K562 (cell line): ENCODE measurements at regions not wholly inside any gene's neighbourhood (a gene's known extent, or its start where the extent isn't known, plus 50 kb on each side); places are given as distances from the start of the nearest gene placed in this dataset.

Source experiments
- ATAC-seq: fragments of 200-7000 bp; cut with Tn5 transposase; 3 replicates; pipeline ENCODE4 v1.9.1; 2020; ENCODE audit warnings: moderate library complexity
- BruUV-seq: library from RNA; stranded (reverse); fragments of 400-500 nt; replicated peaks from 2 replicates; lab custom pipeline; 2021; lab: Mats Ljungman, UMichigan
- CTCF ChIA-PET: fragments of 300-600 bp; formaldehyde crosslinking; extraction: SDS; loops from one replicate; lab custom pipeline; 2021; ENCODE audit warnings: low intra/inter-chr PET ratio; lab: Yijun Ruan, JAX
- POLR2A ChIA-PET: fragments of 300-600, 350-650 bp; sonication (Branson Sonifier 250); formaldehyde crosslinking; extraction: SDS; loops from one replicate; lab custom pipeline; 2021; ENCODE audit warnings: antibody characterized with exemption, inconsistent platforms; lab: Yijun Ruan, JAX
- DNase-seq, 4 experiments: peaks; one replicate each; pipeline versions ENCODE4 v3.0.0 to v3.0.0-alpha.2; 2011 to 2018; ENCODE audit warnings: low spot score in 3 of 4, mixed read lengths in 3 of 4; ENCODE audit errors: extremely low read depth in 1 of 4
- FAIRE-seq: peaks from 2 replicates; lab custom pipeline; 2011; peaks lifted over from hg19 to GRCh38; lab: Jason Lieb, UNC
- H2AFZ ChIP-seq: 2 replicates; pipeline ENCODE4 v1.6.0; 2011; ENCODE audit warnings: low read depth, low read length, control low read depth, inconsistent platforms
- H3K27ac ChIP-seq: fragments of 200-600 bp; 3 replicates; pipeline ENCODE4 v1.8.0; 2011; ENCODE audit warnings: low read depth, mild to moderate bottlenecking, control low read depth, inconsistent platforms, low read length, moderate library complexity, mixed read lengths; ENCODE audit errors: extremely low read depth
- H3K27me3 ChIP-seq, 2 experiments: fragments of 300-600 bp in 1 of 2; 2 replicates in 1 of 2; 3 replicates in 1 of 2; pipeline versions ENCODE4 v1.6.0 to v1.8.0; 2011; ENCODE audit warnings: inconsistent platforms in 2 of 2, low read length in 2 of 2, mild to moderate bottlenecking in 1 of 2, mixed read lengths in 1 of 2, moderate library complexity in 1 of 2; ENCODE audit not compliant: control insufficient read depth in 2 of 2, insufficient read depth in 2 of 2
- H3K36me3 ChIP-seq: fragments of 300-600 bp; 3 replicates; pipeline ENCODE4 v1.8.0; 2011; ENCODE audit warnings: mild to moderate bottlenecking, low read length, inconsistent platforms; ENCODE audit not compliant: control insufficient read depth, insufficient read depth
- H3K4me1 ChIP-seq, 2 experiments: fragments of 200-600 bp in 1 of 2; replicated peaks in 1 of 2; 2 replicates in 1 of 2; 3 replicates in 1 of 2; pipeline versions ENCODE4 v1.5.1 to v1.8.0; 2011; ENCODE audit warnings: inconsistent platforms in 2 of 2, low read length in 2 of 2, mild to moderate bottlenecking in 1 of 2, mixed read lengths in 1 of 2, moderate library complexity in 1 of 2; ENCODE audit not compliant: control insufficient read depth in 2 of 2, insufficient read depth in 2 of 2
- H3K4me2 ChIP-seq: 2 replicates; pipeline ENCODE4 v1.6.1; 2011; ENCODE audit warnings: low read length, control low read depth, inconsistent platforms, mixed read lengths; ENCODE audit not compliant: insufficient read depth
- H3K4me3 ChIP-seq: fragments of 200-600 bp; sonication (generic), shearing (Covaris generic); 2 replicates; pipeline ENCODE4 v1.5.1; 2016; ENCODE audit warnings: control low read depth, inconsistent platforms
- H3K79me2 ChIP-seq: fragments of 200-600 bp; 3 replicates; pipeline ENCODE4 v1.8.0; 2011; ENCODE audit warnings: low read length, inconsistent platforms; ENCODE audit not compliant: control insufficient read depth, insufficient read depth
- H3K9ac ChIP-seq, 2 experiments: 2 replicates each; pipeline versions ENCODE4 v1.6.0 to v1.6.1; 2011; ENCODE audit warnings: low read depth in 2 of 2, low read length in 2 of 2, control low read depth in 1 of 2, inconsistent platforms in 1 of 2, mild to moderate bottlenecking in 1 of 2, mixed read lengths in 1 of 2; ENCODE audit not compliant: insufficient read depth in 1 of 2
- H3K9me1 ChIP-seq: one replicate; pipeline ENCODE4 v1.6.0; 2011; ENCODE audit warnings: inconsistent platforms, mild to moderate bottlenecking, low read length, moderate library complexity; ENCODE audit not compliant: control insufficient read depth, insufficient read depth
- H3K9me3 ChIP-seq: replicated peaks from 2 replicates; pipeline ENCODE4 v1.5.1; 2011; ENCODE audit warnings: low read depth, low read length, inconsistent platforms; ENCODE audit not compliant: control insufficient read depth, insufficient read depth
- H4K20me1 ChIP-seq: replicated peaks from 2 replicates; pipeline ENCODE4 v1.6.1; 2011; ENCODE audit warnings: low read length, inconsistent platforms, mixed read lengths; ENCODE audit not compliant: control insufficient read depth, insufficient read depth
- CBX1 ChIP-seq: sonication (generic); IDR thresholded peaks from 2 replicates; pipeline ENCODE4 v1.6.1; 2016; ENCODE audit warnings: antibody characterized with exemption, low read depth, mild to moderate bottlenecking
- CHD4 ChIP-seq: fragments of 200-600 bp; sonication (generic); IDR thresholded peaks from 3 replicates; pipeline ENCODE4 v1.6.1; 2012; ENCODE audit warnings: low read depth, mild to moderate bottlenecking, mixed read lengths, low read length, inconsistent platforms; ENCODE audit not compliant: insufficient read depth, insufficient replicate concordance, poor library complexity, severe bottlenecking
- HEY1 ChIP-seq: fragments of 250-450 bp; sonication (Bioruptor Pico); IDR thresholded peaks from 2 replicates; pipeline ENCODE4 v1.5.0; 2020; ENCODE audit warnings: mild to moderate bottlenecking, moderate library complexity, borderline replicate concordance
- KDM2B ChIP-seq: fragments of 250-450 bp; sonication (Bioruptor Pico); IDR thresholded peaks from 2 replicates; pipeline ENCODE4 v1.8.0; 2021; ENCODE audit warnings: mild to moderate bottlenecking, moderate library complexity
- KDM4B ChIP-seq, 2 experiments: fragments of 450-650 bp in 1 of 2; sonication (generic) in 1 of 2; IDR thresholded peaks; 2 replicates each; pipeline ENCODE4 v1.6.1; 2016 to 2017; ENCODE audit warnings: borderline replicate concordance in 2 of 2, antibody characterized with exemption in 1 of 2, low read depth in 1 of 2, mild to moderate bottlenecking in 1 of 2
- RAD21 ChIP-seq, 2 experiments: fragments of 250-450 bp in 1 of 2; fragments of 450-650 bp in 1 of 2; sonication (Bioruptor Pico) in 1 of 2; formaldehyde crosslinking in 1 of 2; IDR thresholded peaks in 1 of 2; conservative IDR thresholded peaks in 1 of 2; 2 replicates each; pipeline versions ENCODE4 v1.4.0 to v1.8.0; 2020 to 2022; ENCODE audit warnings: mild to moderate bottlenecking in 2 of 2, moderate library complexity in 1 of 2
- ZNF174 ChIP-seq: fragments of 250-450 bp; sonication (Bioruptor Pico); IDR thresholded peaks from 2 replicates; pipeline ENCODE4 v1.4.0; 2020; ENCODE audit warnings: mild to moderate bottlenecking
- ZNF3 ChIP-seq: fragments of 250-450 bp; sonication (Bioruptor Pico); IDR thresholded peaks from 2 replicates; pipeline ENCODE4 v1.5.0; 2021; ENCODE audit warnings: mild to moderate bottlenecking, moderate library complexity
- ZNF41 ChIP-seq: fragments of 250-450 bp; sonication (Bioruptor Pico); conservative IDR thresholded peaks from 2 replicates; pipeline ENCODE4 v1.4.0; 2020; ENCODE audit warnings: mild to moderate bottlenecking
- ZNF77 ChIP-seq: fragments of 250-450 bp; sonication (Bioruptor Pico); IDR thresholded peaks from 2 replicates; pipeline ENCODE4 v1.5.0; 2020
- in situ Hi-C: fragments of 300-500 bp; cut with MboI; formaldehyde crosslinking; loops from 4 replicates; pipeline ENCODE4 v1.15.0; 2018; ENCODE audit warnings: inconsistent platforms, mixed read lengths
- intact Hi-C: fragments of 100-400 bp; cut with micrococcal nuclease; formaldehyde crosslinking; loops from 2 replicates; pipeline ENCODE4 v1.14.2; 2022
- TF ChIP-seq, protein P1 (sequence below): fragments of 250-450 bp; sonication (Bioruptor Pico); IDR thresholded peaks from 2 replicates; pipeline ENCODE4 v1.4.0; 2020
- TF ChIP-seq, protein P2 (sequence below): fragments of 200-400 bp; formaldehyde crosslinking; IDR thresholded peaks from 2 replicates; pipeline ENCODE4 v1.6.1; 2017; ENCODE audit warnings: mild to moderate bottlenecking, low read depth, low read length, moderate library complexity

DNA sequence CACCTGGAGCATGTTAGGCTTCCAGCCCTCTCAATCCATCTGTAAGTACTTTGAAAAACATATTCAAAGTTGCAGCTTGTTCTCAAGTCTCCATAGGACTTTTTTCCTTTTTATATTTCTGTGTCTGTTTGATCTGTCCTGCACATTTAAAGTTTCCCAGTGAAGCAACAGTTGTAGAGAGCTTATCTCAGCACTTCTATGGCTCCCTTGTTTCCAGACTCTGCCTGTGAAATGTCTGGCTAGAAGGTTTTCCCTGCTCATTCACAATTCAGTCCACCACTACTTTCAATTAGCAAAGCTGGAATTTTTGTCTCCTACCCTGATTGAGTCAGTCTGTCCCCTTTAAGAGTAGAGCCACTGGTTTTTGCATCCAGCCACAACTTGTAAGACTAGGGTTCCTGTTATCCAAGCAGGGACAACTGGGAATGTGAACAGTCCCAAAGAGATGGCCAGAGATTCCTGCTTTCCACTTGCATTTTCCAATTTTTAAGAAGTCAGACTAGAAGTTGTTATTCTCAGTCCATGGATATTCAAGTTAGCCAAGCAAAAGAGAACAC, 116.1 kb downstream of the GASK1B start:
- ATAC-seq, result no peak
- intact Hi-C loops (no loop called here), in situ Hi-C loops (no loop called here)
- POLR2A ChIA-PET, result no interaction called here
- Histone ChIP-seq H3K9me1 (no peaks in the 10 kb centered on the region), H2AFZ (no peak overlapping the region), H3K4me3 (no peak overlapping the region), H3K4me1 (no peaks in the 10 kb centered on the region), H3K4me2 (no peak overlapping the region), H3K27me3 (no peaks in the 10 kb centered on the region), H3K9me3 (no peaks in the 10 kb centered on the region), H3K36me3 (no peaks in the 10 kb centered on the region), H3K79me2 (no peaks in the 10 kb centered on the region), H3K27ac (no peak overlapping the region), H4K20me1 (no peaks in the 10 kb centered on the region), H3K9ac (no peak overlapping the region)
- CTCF ChIA-PET, result no interaction called here
- BruUV-seq, result no TSS peak
- FAIRE-seq, result no peak
- no peak for DNase-seq
- TF ChIP-seq CHD4 (no peak), CBX1 (no peak), ZNF3 (CRISPR knock-in tag) (no peak), ZNF77 (CRISPR knock-in tag) (no peak), RAD21 (CRISPR knock-in tag; conservative IDR thresholded peaks at IDR 0.05 in 1 of 2, IDR thresholded peaks at IDR 0.05 in 1 of 2) (no peak), ZNF174 (CRISPR knock-in tag) (no peak), HEY1 (CRISPR knock-in tag) (no peak), KDM2B (CRISPR knock-in tag) (no peak), ZNF41 (CRISPR knock-in tag) (no peak), KDM4B (IDR thresholded peaks at IDR 0.05; ENCODE audit: borderline replicate concordance in 2 of 2, low read depth in 1 of 2) (no peak)
- TF ChIP-seq, protein P1, sequence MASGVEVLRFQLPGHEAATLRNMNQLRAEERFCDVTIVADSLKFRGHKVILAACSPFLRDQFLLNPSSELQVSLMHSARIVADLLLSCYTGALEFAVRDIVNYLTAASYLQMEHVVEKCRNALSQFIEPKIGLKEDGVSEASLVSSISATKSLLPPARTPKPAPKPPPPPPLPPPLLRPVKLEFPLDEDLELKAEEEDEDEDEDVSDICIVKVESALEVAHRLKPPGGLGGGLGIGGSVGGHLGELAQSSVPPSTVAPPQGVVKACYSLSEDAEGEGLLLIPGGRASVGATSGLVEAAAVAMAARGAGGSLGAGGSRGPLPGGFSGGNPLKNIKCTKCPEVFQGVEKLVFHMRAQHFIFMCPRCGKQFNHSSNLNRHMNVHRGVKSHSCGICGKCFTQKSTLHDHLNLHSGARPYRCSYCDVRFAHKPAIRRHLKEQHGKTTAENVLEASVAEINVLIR, result no peak
- TF ChIP-seq, protein P2, sequence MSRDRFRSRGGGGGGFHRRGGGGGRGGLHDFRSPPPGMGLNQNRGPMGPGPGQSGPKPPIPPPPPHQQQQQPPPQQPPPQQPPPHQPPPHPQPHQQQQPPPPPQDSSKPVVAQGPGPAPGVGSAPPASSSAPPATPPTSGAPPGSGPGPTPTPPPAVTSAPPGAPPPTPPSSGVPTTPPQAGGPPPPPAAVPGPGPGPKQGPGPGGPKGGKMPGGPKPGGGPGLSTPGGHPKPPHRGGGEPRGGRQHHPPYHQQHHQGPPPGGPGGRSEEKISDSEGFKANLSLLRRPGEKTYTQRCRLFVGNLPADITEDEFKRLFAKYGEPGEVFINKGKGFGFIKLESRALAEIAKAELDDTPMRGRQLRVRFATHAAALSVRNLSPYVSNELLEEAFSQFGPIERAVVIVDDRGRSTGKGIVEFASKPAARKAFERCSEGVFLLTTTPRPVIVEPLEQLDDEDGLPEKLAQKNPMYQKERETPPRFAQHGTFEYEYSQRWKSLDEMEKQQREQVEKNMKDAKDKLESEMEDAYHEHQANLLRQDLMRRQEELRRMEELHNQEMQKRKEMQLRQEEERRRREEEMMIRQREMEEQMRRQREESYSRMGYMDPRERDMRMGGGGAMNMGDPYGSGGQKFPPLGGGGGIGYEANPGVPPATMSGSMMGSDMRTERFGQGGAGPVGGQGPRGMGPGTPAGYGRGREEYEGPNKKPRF, result no peak
